ENCODE measurements at regions not wholly inside any gene's neighbourhood (a gene's known extent, or its start where the extent isn't known, plus 50 kb on each side); places are given as distances from the start of the nearest gene placed in this dataset.

- no peaks in the 10 kb centered on the region for H3K27me3 ChIP-seq (ENCODE audit: control insufficient read depth, insufficient read depth, low read length, poor library complexity, severe bottlenecking)
- no peak overlapping the region for H3K27ac ChIP-seq (ENCODE audit: insufficient read depth, low read depth, low read length, poor library complexity, severe bottlenecking)
- H3K4me1 ChIP-seq (ENCODE audit: control insufficient read depth, insufficient read depth, low read length), result no peaks in the 10 kb centered on the region
- H3K36me3 ChIP-seq (ENCODE audit: control insufficient read depth, insufficient read depth, low read length), result no peaks in the 10 kb centered on the region
- H3K9me3 ChIP-seq (ENCODE audit: control insufficient read depth, low read length), result no peaks in the 10 kb centered on the region
- 93 to 94% methylated on average over 4 of the region's 4 CpGs for WGBS, 2 experiments
- no peak overlapping the region for H3K4me3 ChIP-seq (ENCODE audit: insufficient read depth, low read depth, low read length)
Observed at GRCh38 chr16:80314042-80314441, 226.8 kb upstream of the DYNLRB2 start.

- no peak overlapping the region for H3K4me3 ChIP-seq (ENCODE audit: insufficient read depth, low read depth, low read length)
- H3K36me3 ChIP-seq (ENCODE audit: control insufficient read depth, insufficient read depth, low read length), result no peaks in the 10 kb centered on the region
- H3K4me1 ChIP-seq (ENCODE audit: control insufficient read depth, insufficient read depth, low read length), result no peaks in the 10 kb centered on the region
- no peak overlapping the region for H3K27ac ChIP-seq (ENCODE audit: insufficient read depth, low read depth, low read length, poor library complexity, severe bottlenecking)
- no peaks in the 10 kb centered on the region for H3K27me3 ChIP-seq (ENCODE audit: control insufficient read depth, insufficient read depth, low read length, poor library complexity, severe bottlenecking)
- 91 to 94% methylated on average over 3 of the region's 3 CpGs for WGBS, 2 experiments
- H3K9me3 ChIP-seq (ENCODE audit: control insufficient read depth, low read length), result no peaks in the 10 kb centered on the region
Observed at GRCh38 chr16:80309178-80309577, 231.6 kb upstream of the DYNLRB2 start.

- no peak overlapping the region for H3K27ac ChIP-seq (ENCODE audit: insufficient read depth, low read depth, low read length, poor library complexity, severe bottlenecking)
- H3K9me3 ChIP-seq (ENCODE audit: control insufficient read depth, low read length), result no peaks in the 10 kb centered on the region
- H3K4me1 ChIP-seq (ENCODE audit: control insufficient read depth, insufficient read depth, low read length), result no peaks in the 10 kb centered on the region
- H3K27me3 ChIP-seq (ENCODE audit: control insufficient read depth, insufficient read depth, low read length, poor library complexity, severe bottlenecking), result no peaks in the 10 kb centered on the region
- no peak overlapping the region for H3K4me3 ChIP-seq (ENCODE audit: insufficient read depth, low read depth, low read length)
- 97% methylated on average over 2 of the region's 2 CpGs; no CpG with 5 or more reads in 1 of the 2 experiments for WGBS, 2 experiments
- H3K36me3 ChIP-seq (ENCODE audit: control insufficient read depth, insufficient read depth, low read length), result no peaks in the 10 kb centered on the region
Observed at GRCh38 chr16:80305410-80305809, 235.4 kb upstream of the DYNLRB2 start.

- no peaks in the 10 kb centered on the region for H3K9me3 ChIP-seq (ENCODE audit: control insufficient read depth, low read length)
- no peaks in the 10 kb centered on the region for H3K36me3 ChIP-seq (ENCODE audit: control insufficient read depth, insufficient read depth, low read length)
- no peak overlapping the region for H3K4me3 ChIP-seq (ENCODE audit: insufficient read depth, low read depth, low read length)
- 82 to 86% methylated on average over 4 of the region's 4 CpGs for WGBS, 2 experiments
- H3K4me1 ChIP-seq (ENCODE audit: control insufficient read depth, insufficient read depth, low read length), result no peaks in the 10 kb centered on the region
- H3K27me3 ChIP-seq (ENCODE audit: control insufficient read depth, insufficient read depth, low read length, poor library complexity, severe bottlenecking), result no peaks in the 10 kb centered on the region
- H3K27ac ChIP-seq (ENCODE audit: insufficient read depth, low read depth, low read length, poor library complexity, severe bottlenecking), result no peak overlapping the region
Observed at GRCh38 chr16:80303691-80304090, 237.1 kb upstream of the DYNLRB2 start.

GRCh38 chr16:80300876-80301275 lies 239.9 kb upstream of the DYNLRB2 start:
- Histone ChIP-seq H3K36me3 (ENCODE audit: control insufficient read depth, insufficient read depth, low read length) (no peaks in the 10 kb centered on the region), H3K27me3 (ENCODE audit: control insufficient read depth, insufficient read depth, low read length, poor library complexity, severe bottlenecking) (no peaks in the 10 kb centered on the region), H3K4me3 (ENCODE audit: insufficient read depth, low read depth, low read length) (no peak overlapping the region), H3K9me3 (ENCODE audit: control insufficient read depth, low read length) (no peaks in the 10 kb centered on the region), H3K27ac (ENCODE audit: insufficient read depth, low read depth, low read length, poor library complexity, severe bottlenecking) (no peak overlapping the region), H3K4me1 (ENCODE audit: control insufficient read depth, insufficient read depth, low read length) (no peaks in the 10 kb centered on the region)

- Histone ChIP-seq H3K27ac (ENCODE audit: insufficient read depth, low read depth, low read length, poor library complexity, severe bottlenecking) (no peak overlapping the region), H3K36me3 (ENCODE audit: control insufficient read depth, insufficient read depth, low read length) (no peaks in the 10 kb centered on the region), H3K27me3 (ENCODE audit: control insufficient read depth, insufficient read depth, low read length, poor library complexity, severe bottlenecking) (no peaks in the 10 kb centered on the region), H3K9me3 (ENCODE audit: control insufficient read depth, low read length) (no peaks in the 10 kb centered on the region), H3K4me3 (ENCODE audit: insufficient read depth, low read depth, low read length) (no peak overlapping the region), H3K4me1 (ENCODE audit: control insufficient read depth, insufficient read depth, low read length) (no peaks in the 10 kb centered on the region)
- 91 to 95% methylated on average over 4 of the region's 4 CpGs for WGBS, 2 experiments
Observed at GRCh38 chr16:80300456-80300855, 240.3 kb upstream of the DYNLRB2 start.

GRCh38 chr16:80299416-80299815 lies 241.4 kb upstream of the DYNLRB2 start:
- Histone ChIP-seq H3K27me3 (ENCODE audit: control insufficient read depth, insufficient read depth, low read length, poor library complexity, severe bottlenecking) (no peaks in the 10 kb centered on the region), H3K36me3 (ENCODE audit: control insufficient read depth, insufficient read depth, low read length) (no peaks in the 10 kb centered on the region), H3K4me1 (ENCODE audit: control insufficient read depth, insufficient read depth, low read length) (no peaks in the 10 kb centered on the region), H3K4me3 (ENCODE audit: insufficient read depth, low read depth, low read length) (no peak overlapping the region), H3K9me3 (ENCODE audit: control insufficient read depth, low read length) (no peaks in the 10 kb centered on the region), H3K27ac (ENCODE audit: insufficient read depth, low read depth, low read length, poor library complexity, severe bottlenecking) (no peak overlapping the region)
- 82 to 83% methylated on average over 6 of the region's 6 CpGs for WGBS, 2 experiments

- no peaks in the 10 kb centered on the region for H3K4me1 ChIP-seq (ENCODE audit: control insufficient read depth, insufficient read depth, low read length)
- H3K36me3 ChIP-seq (ENCODE audit: control insufficient read depth, insufficient read depth, low read length), result no peaks in the 10 kb centered on the region
- no peaks in the 10 kb centered on the region for H3K27me3 ChIP-seq (ENCODE audit: control insufficient read depth, insufficient read depth, low read length, poor library complexity, severe bottlenecking)
- no peaks in the 10 kb centered on the region for H3K9me3 ChIP-seq (ENCODE audit: control insufficient read depth, low read length)
- no peak overlapping the region for H3K4me3 ChIP-seq (ENCODE audit: insufficient read depth, low read depth, low read length)
- H3K27ac ChIP-seq (ENCODE audit: insufficient read depth, low read depth, low read length, poor library complexity, severe bottlenecking), result no peak overlapping the region
Observed at GRCh38 chr16:80298676-80299075, 242.1 kb upstream of the DYNLRB2 start.

- no peaks in the 10 kb centered on the region for H3K9me3 ChIP-seq (ENCODE audit: control insufficient read depth, low read length)
- WGBS, 2 experiments, result 92 to 96% methylated on average over 6 to 7 of the region's 7 CpGs
- H3K27me3 ChIP-seq (ENCODE audit: control insufficient read depth, insufficient read depth, low read length, poor library complexity, severe bottlenecking), result no peaks in the 10 kb centered on the region
- H3K36me3 ChIP-seq (ENCODE audit: control insufficient read depth, insufficient read depth, low read length), result no peaks in the 10 kb centered on the region
- H3K4me3 ChIP-seq (ENCODE audit: insufficient read depth, low read depth, low read length), result no peak overlapping the region
- no peak overlapping the region for H3K27ac ChIP-seq (ENCODE audit: insufficient read depth, low read depth, low read length, poor library complexity, severe bottlenecking)
- no peaks in the 10 kb centered on the region for H3K4me1 ChIP-seq (ENCODE audit: control insufficient read depth, insufficient read depth, low read length)
Observed at GRCh38 chr16:80296034-80296433, 244.8 kb upstream of the DYNLRB2 start.

GRCh38 chr16:80294172-80294571 lies 246.6 kb upstream of the DYNLRB2 start:
- Histone ChIP-seq H3K4me3 (ENCODE audit: insufficient read depth, low read depth, low read length) (no peak overlapping the region), H3K9me3 (ENCODE audit: control insufficient read depth, low read length) (no peaks in the 10 kb centered on the region), H3K36me3 (ENCODE audit: control insufficient read depth, insufficient read depth, low read length) (no peaks in the 10 kb centered on the region), H3K27ac (ENCODE audit: insufficient read depth, low read depth, low read length, poor library complexity, severe bottlenecking) (no peak overlapping the region), H3K27me3 (ENCODE audit: control insufficient read depth, insufficient read depth, low read length, poor library complexity, severe bottlenecking) (no peaks in the 10 kb centered on the region), H3K4me1 (ENCODE audit: control insufficient read depth, insufficient read depth, low read length) (no peaks in the 10 kb centered on the region)
- 94 to 96% methylated on average over 4 of the region's 4 CpGs for WGBS, 2 experiments

GRCh38 chr16:80288616-80289015 lies 252.2 kb upstream of the DYNLRB2 start:
- Histone ChIP-seq H3K4me1 (ENCODE audit: control insufficient read depth, insufficient read depth, low read length) (no peaks in the 10 kb centered on the region), H3K27ac (ENCODE audit: insufficient read depth, low read depth, low read length, poor library complexity, severe bottlenecking) (no peak overlapping the region), H3K36me3 (ENCODE audit: control insufficient read depth, insufficient read depth, low read length) (no peaks in the 10 kb centered on the region), H3K4me3 (ENCODE audit: insufficient read depth, low read depth, low read length) (no peak overlapping the region), H3K27me3 (ENCODE audit: control insufficient read depth, insufficient read depth, low read length, poor library complexity, severe bottlenecking) (no peaks in the 10 kb centered on the region), H3K9me3 (ENCODE audit: control insufficient read depth, low read length) (no peaks in the 10 kb centered on the region)
- 91 to 96% methylated on average over 3 of the region's 3 CpGs for WGBS, 2 experiments
